PFSK-1 (cell line): ENCODE measurements at regions not wholly inside any gene's neighbourhood (a gene's known extent, or its start where the extent isn't known, plus 50 kb on each side); places are given as distances from the start of the nearest gene placed in this dataset.

Experiments used
- FOXP2 ChIP-seq: optimal IDR thresholded peaks from 2 replicates; pipeline ENCODE3; 2011; ENCODE audit warnings: borderline replicate concordance, control low read depth, inconsistent platforms; ENCODE audit not compliant: insufficient read depth; ENCODE audit errors: extremely low read length, extremely low read depth
- POLR2AphosphoS5 ChIP-seq: IDR thresholded peaks from 2 replicates; pipeline ENCODE4 v1.6.1; 2012; ENCODE audit warnings: low read depth, mild to moderate bottlenecking, control low read depth, low read length, moderate library complexity
- REST ChIP-seq, 2 experiments: IDR thresholded peaks; 2 replicates each; pipeline versions ENCODE4 v1.6.1 to v1.8.0; 2011 to 2012; ENCODE audit warnings: low read depth in 2 of 2, low read length in 2 of 2, control low read depth in 1 of 2, inconsistent platforms in 1 of 2, mild to moderate bottlenecking in 1 of 2, moderate library complexity in 1 of 2; ENCODE audit not compliant: insufficient read depth in 1 of 2
- SIN3A ChIP-seq: IDR thresholded peaks from 2 replicates; pipeline ENCODE4 v1.6.1; 2012; ENCODE audit warnings: mild to moderate bottlenecking, low read length, moderate library complexity, borderline replicate concordance; ENCODE audit not compliant: insufficient read depth
- TAF1 ChIP-seq: IDR thresholded peaks from 2 replicates; pipeline ENCODE4 v1.6.1; 2012; ENCODE audit warnings: low read length, control low read depth, borderline replicate concordance; ENCODE audit not compliant: insufficient read depth

- TF ChIP-seq FOXP2: no peak
- TF ChIP-seq REST (IDR thresholded peaks at IDR 0.05; ENCODE audit: insufficient read depth in 1 of 2, low read depth in 2 of 2, low read length in 2 of 2): no peak
- no peak for TF ChIP-seq TAF1
- TF ChIP-seq SIN3A: no peak
- no peak for TF ChIP-seq POLR2AphosphoS5
Observed at GRCh38 chr3:104873331-104873730, 493.4 kb upstream of the ALCAM start.

GRCh38 chr3:104878395-104878794, 488.3 kb upstream of the ALCAM start:
- TF ChIP-seq FOXP2 (no peak), SIN3A (no peak), TAF1 (no peak), POLR2AphosphoS5 (no peak), REST (IDR thresholded peaks at IDR 0.05; ENCODE audit: insufficient read depth in 1 of 2, low read depth in 2 of 2, low read length in 2 of 2) (no peak)

GRCh38 chr3:104879919-104880318, 486.8 kb upstream of the ALCAM start:
- TF ChIP-seq POLR2AphosphoS5: no peak
- TF ChIP-seq SIN3A: no peak
- TF ChIP-seq REST (IDR thresholded peaks at IDR 0.05; ENCODE audit: insufficient read depth in 1 of 2, low read depth in 2 of 2, low read length in 2 of 2): no peak
- no peak for TF ChIP-seq TAF1
- no peak for TF ChIP-seq FOXP2

- TF ChIP-seq POLR2AphosphoS5 (no peak), FOXP2 (no peak), REST (IDR thresholded peaks at IDR 0.05; ENCODE audit: insufficient read depth in 1 of 2, low read depth in 2 of 2, low read length in 2 of 2) (no peak), TAF1 (no peak), SIN3A (no peak)
Observed at GRCh38 chr3:104885214-104885814, 481.4 kb upstream of the ALCAM start.
